MCF 10A (cell line): ENCODE measurements at regions not wholly inside any gene's neighbourhood (a gene's known extent, or its start where the extent isn't known, plus 50 kb on each side); places are given as distances from the start of the nearest gene placed in this dataset.

ENCODE experiments used
- BruUV-seq: library from RNA; stranded (reverse); fragments of 400-500 nt; replicated peaks from 2 replicates; lab custom pipeline; 2021; lab: Mats Ljungman, UMichigan
- CTCF ChIA-PET: fragments of 300-600 bp; sonication (Branson Sonifier 250); formaldehyde crosslinking; extraction: SDS; loops from one replicate; lab custom pipeline; 2021; ENCODE audit warnings: antibody characterized with exemption, inconsistent platforms; lab: Yijun Ruan, JAX
- POLR2A ChIA-PET: fragments of 300-600, 350-650 bp; sonication (Branson Sonifier 250); formaldehyde crosslinking; extraction: SDS; loops from one replicate; lab custom pipeline; 2020; ENCODE audit warnings: antibody characterized with exemption, inconsistent platforms; lab: Yijun Ruan, JAX
- DNase-seq: peaks from one replicate; pipeline ENCODE4 v3.0.0-alpha.2; 2018; ENCODE audit not compliant: unreplicated experiment
- H3K27ac Mint-ChIP-seq: one replicate; pipeline ENCODE4 v1.8.0; 2022; ENCODE audit warnings: mild to moderate bottlenecking, low read depth, mixed read lengths; ENCODE audit not compliant: unreplicated experiment
- H3K27me3 Mint-ChIP-seq: one replicate; pipeline ENCODE4 v1.8.0; 2022; ENCODE audit warnings: mixed read lengths; ENCODE audit not compliant: insufficient read depth, unreplicated experiment
- H3K36me3 Mint-ChIP-seq: one replicate; pipeline ENCODE4 v1.8.0; 2022; ENCODE audit warnings: mild to moderate bottlenecking, moderate library complexity, mixed read lengths; ENCODE audit not compliant: insufficient read depth, unreplicated experiment
- H3K4me1 Mint-ChIP-seq: one replicate; pipeline ENCODE4 v1.8.0; 2022; ENCODE audit warnings: mixed read lengths; ENCODE audit not compliant: insufficient read depth, unreplicated experiment
- H3K4me3 Mint-ChIP-seq: one replicate; pipeline ENCODE4 v1.8.0; 2022; ENCODE audit warnings: mild to moderate bottlenecking, moderate library complexity, mixed read lengths; ENCODE audit not compliant: unreplicated experiment
- H3K9me3 Mint-ChIP-seq: one replicate; pipeline ENCODE4 v1.8.0; 2022; ENCODE audit warnings: mixed read lengths; ENCODE audit not compliant: unreplicated experiment
- intact Hi-C: fragments of 100-400 bp; cut with micrococcal nuclease; formaldehyde crosslinking; loops from 2 replicates; pipeline ENCODE4 v1.14.1; 2022
- TF ChIP-seq, protein P1 (sequence below): fragments of 200-600 bp; IDR thresholded peaks from one replicate; pipeline ENCODE4 v1.8.0; 2022; ENCODE audit warnings: antibody characterized with exemption, mild to moderate bottlenecking; ENCODE audit not compliant: unreplicated experiment

DNA sequence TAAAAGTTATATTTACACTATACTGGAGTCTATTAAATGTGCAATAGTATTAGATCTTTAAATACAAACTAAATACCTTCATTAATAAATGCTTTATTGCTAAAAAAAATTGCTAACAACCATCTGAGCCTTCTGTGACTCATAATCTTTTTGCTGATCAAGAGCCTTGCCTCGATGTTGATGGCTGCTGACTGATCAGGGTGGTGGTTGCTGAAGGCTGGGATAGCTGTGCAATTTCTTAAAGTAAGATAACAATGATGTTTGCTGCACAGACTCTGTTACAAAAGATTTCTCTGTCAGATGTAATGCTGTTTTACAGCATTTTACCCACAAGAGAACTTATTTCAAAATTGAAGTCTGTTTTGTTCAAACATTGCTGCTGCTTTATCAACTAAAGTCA is 421.4 kb upstream of the CYRIA start:
- DNase-seq: no peak
- CTCF ChIA-PET: interaction anchor here (0.6 to 0.7 kb wide), 2 partner anchors 66 to 219 kb away, joined by 3 to 4 read pairs; no protein-coding TSS in a partner anchor

DNA sequence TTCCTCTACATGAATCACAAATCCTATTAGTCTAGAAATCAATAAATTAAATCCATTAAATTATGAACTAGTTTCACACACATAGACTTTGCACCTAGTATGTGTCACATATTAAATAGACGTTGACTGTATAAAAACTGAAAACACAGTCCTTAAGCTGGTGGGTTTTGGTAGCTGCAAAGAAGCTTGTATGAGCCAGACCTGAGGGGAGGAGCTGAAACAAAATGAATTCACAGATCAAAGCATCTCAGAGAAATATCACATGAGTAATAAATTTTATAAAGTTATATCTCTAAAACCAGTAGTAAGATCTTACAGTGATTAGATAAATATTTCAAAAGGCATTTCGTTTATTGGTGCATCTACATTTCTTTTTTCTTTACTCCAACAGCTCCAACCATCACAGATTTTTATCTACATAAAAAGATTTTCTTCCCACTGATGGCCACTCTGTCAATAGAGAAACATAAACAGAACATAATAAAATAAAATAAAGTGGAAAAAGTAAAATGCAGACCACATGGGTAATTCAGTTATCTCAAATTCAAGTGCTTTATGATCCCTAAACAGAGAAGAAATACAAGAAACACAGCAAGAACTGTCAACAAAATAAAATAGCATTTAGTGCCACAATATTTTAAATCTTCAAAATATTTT is 420.0 kb upstream of the CYRIA start:
- H3K27ac Mint-ChIP-seq: no peak overlapping the region
- H3K9me3 Mint-ChIP-seq: no peaks in the 10 kb centered on the region
- no peaks in the 10 kb centered on the region for H3K4me1 Mint-ChIP-seq
- TF ChIP-seq, protein P1, sequence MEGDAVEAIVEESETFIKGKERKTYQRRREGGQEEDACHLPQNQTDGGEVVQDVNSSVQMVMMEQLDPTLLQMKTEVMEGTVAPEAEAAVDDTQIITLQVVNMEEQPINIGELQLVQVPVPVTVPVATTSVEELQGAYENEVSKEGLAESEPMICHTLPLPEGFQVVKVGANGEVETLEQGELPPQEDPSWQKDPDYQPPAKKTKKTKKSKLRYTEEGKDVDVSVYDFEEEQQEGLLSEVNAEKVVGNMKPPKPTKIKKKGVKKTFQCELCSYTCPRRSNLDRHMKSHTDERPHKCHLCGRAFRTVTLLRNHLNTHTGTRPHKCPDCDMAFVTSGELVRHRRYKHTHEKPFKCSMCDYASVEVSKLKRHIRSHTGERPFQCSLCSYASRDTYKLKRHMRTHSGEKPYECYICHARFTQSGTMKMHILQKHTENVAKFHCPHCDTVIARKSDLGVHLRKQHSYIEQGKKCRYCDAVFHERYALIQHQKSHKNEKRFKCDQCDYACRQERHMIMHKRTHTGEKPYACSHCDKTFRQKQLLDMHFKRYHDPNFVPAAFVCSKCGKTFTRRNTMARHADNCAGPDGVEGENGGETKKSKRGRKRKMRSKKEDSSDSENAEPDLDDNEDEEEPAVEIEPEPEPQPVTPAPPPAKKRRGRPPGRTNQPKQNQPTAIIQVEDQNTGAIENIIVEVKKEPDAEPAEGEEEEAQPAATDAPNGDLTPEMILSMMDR: no peak
- H3K4me3 Mint-ChIP-seq: no peak overlapping the region
- CTCF ChIA-PET: interaction anchor here (0.6 kb wide), 1 partner anchor 10 kb away, joined by 4 read pairs; no protein-coding TSS in a partner anchor
- intact Hi-C loops: no loop called here
- no TSS peak for BruUV-seq
- no peaks in the 10 kb centered on the region for H3K27me3 Mint-ChIP-seq
- POLR2A ChIA-PET: no interaction called here
- DNase-seq: no peak
- no peaks in the 10 kb centered on the region for H3K36me3 Mint-ChIP-seq

More for the DNA sequence above, 421.4 kb upstream of the CYRIA start:
- H3K27me3 Mint-ChIP-seq: no peaks in the 10 kb centered on the region
- POLR2A ChIA-PET: no interaction called here
- H3K4me1 Mint-ChIP-seq: no peaks in the 10 kb centered on the region
- H3K36me3 Mint-ChIP-seq: no peaks in the 10 kb centered on the region
- no peak overlapping the region for H3K27ac Mint-ChIP-seq
- no TSS peak for BruUV-seq
- no peak overlapping the region for H3K4me3 Mint-ChIP-seq
- TF ChIP-seq, protein P1: no peak
- intact Hi-C loops: no loop called here
- H3K9me3 Mint-ChIP-seq: no peaks in the 10 kb centered on the region

DNA sequence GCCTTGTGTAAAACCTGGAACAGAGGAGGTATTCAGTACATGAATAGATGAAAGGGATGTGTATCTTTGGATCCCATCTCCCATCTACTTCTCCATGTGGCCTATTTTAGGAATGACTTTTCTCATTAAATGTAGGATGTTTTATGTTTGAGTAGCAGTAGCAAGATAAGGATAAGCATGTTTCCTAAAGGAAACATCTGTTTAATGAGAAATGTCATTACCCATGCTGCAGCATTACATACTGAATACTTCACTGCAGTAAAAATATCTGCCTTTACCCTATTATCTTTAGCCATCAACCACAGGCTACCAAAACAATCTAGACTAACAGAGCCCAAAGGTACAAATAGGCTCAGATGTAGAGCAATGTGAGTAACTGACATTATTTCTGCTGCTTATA is 419.2 kb upstream of the CYRIA start:
- H3K27ac Mint-ChIP-seq: no peak overlapping the region
- H3K4me3 Mint-ChIP-seq: no peak overlapping the region
- POLR2A ChIA-PET: no interaction called here
- no peaks in the 10 kb centered on the region for H3K36me3 Mint-ChIP-seq
- DNase-seq: no peak
- no TSS peak for BruUV-seq
- no peaks in the 10 kb centered on the region for H3K27me3 Mint-ChIP-seq
- CTCF ChIA-PET: interaction anchor here (0.6 kb wide), 1 partner anchor 9 kb away, joined by 4 read pairs; no protein-coding TSS in a partner anchor
- H3K9me3 Mint-ChIP-seq: no peaks in the 10 kb centered on the region
- intact Hi-C loops: no loop called here
- TF ChIP-seq, protein P1: no peak
- no peaks in the 10 kb centered on the region for H3K4me1 Mint-ChIP-seq

DNA sequence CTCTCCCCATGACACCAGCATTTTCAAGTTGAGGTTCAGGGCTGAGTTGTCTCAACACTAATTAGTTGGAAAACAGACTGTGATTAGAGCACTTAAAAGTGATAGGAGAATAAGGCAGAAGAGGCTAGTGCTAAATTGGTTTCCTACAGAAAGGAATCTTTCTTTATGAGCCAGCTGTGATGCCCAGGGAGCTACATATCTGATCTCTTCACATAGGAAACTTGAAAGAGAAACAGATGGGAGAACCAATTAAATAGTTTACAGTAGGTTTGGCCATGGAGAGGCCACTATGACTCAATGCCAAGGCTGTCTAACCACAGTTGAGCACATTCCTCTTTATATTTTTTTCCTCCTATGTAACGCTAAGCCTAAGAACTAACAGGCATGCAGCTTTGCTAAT is 418.3 kb upstream of the CYRIA start:
- Mint-ChIP-seq H3K27me3 (no peaks in the 10 kb centered on the region), H3K4me1 (no peaks in the 10 kb centered on the region), H3K9me3 (no peaks in the 10 kb centered on the region), H3K4me3 (no peak overlapping the region), H3K27ac (no peak overlapping the region), H3K36me3 (no peaks in the 10 kb centered on the region)
- no TSS peak for BruUV-seq
- no peak for DNase-seq
- ChIA-PET POLR2A (interaction anchor here (0.5 kb wide), 1 partner anchor 144 kb away, joined by 4 read pairs; no protein-coding TSS in a partner anchor), CTCF (interaction anchor here (0.6 kb wide), 1 partner anchor 230 kb away, joined by 3 read pairs; no protein-coding TSS in a partner anchor)
- TF ChIP-seq, protein P1: no peak
- intact Hi-C loops: no loop called here
